Fibroblast of mammary gland (primary cell): ENCODE measurements at regions not wholly inside any gene's neighbourhood (a gene's known extent, or its start where the extent isn't known, plus 50 kb on each side); places are given as distances from the start of the nearest gene placed in this dataset.

ENCODE experiments used
- DNase-seq: peaks from one replicate; pipeline ENCODE4 v3.0.0-alpha.2; 2010; ENCODE audit warnings: low read depth
- H3K4me3 ChIP-seq: 2 replicates; pipeline ENCODE4 v1.5.1; 2011; ENCODE audit warnings: low read depth, mild to moderate bottlenecking, low read length, moderate library complexity; ENCODE audit not compliant: control insufficient read depth
- CTCF ChIP-seq: conservative IDR thresholded peaks from 2 replicates; pipeline ENCODE4 v1.5.1; 2011; ENCODE audit warnings: low read depth, low read length, inconsistent platforms; ENCODE audit not compliant: control insufficient read depth, insufficient read depth

GRCh38 chr13:50081679-50082425 lies 66.6 kb downstream of the KCNRG start:
- DNase-seq = peak; percentile 98
- TF ChIP-seq CTCF = no peak
- H3K4me3 ChIP-seq = peak overlapping the region; percentile 97

GRCh38 chr13:50082426-50083281 lies 67.4 kb downstream of the KCNRG start:
- peak; percentile 68 for DNase-seq
- no peak for TF ChIP-seq CTCF

GRCh38 chr13:50085063-50085462 lies 69.8 kb downstream of the KCNRG start:
- peak; percentile 41 for TF ChIP-seq CTCF
- peak; percentile 59 for DNase-seq
- H3K4me3 ChIP-seq = peak overlapping the region; percentile 20

More at GRCh38 chr13:50082426-50083281, 67.4 kb downstream of the KCNRG start:
- peak overlapping the region; percentile 97 for H3K4me3 ChIP-seq

- TF ChIP-seq CTCF = no peak
- DNase-seq = no peak
- no peak overlapping the region for H3K4me3 ChIP-seq
These were observed 74.4 kb downstream of the KCNRG start for GRCh38 chr13:50089633-50090032.

GRCh38 chr13:50090211-50090610 lies 75.0 kb downstream of the KCNRG start:
- DNase-seq = no peak
- H3K4me3 ChIP-seq = no peak overlapping the region
- TF ChIP-seq CTCF = no peak

GRCh38 chr13:50094615-50095293 lies 79.5 kb downstream of the KCNRG start:
- TF ChIP-seq CTCF = no peak
- no peak overlapping the region for H3K4me3 ChIP-seq
- peak; percentile 24 for DNase-seq
